Activated naive CD8-positive, alpha-beta T cell treated with anti-CD3 and anti-CD28 coated beads for 36 hours (primary cell): ENCODE measurements at regions not wholly inside any gene's neighbourhood (a gene's known extent, or its start where the extent isn't known, plus 50 kb on each side); places are given as distances from the start of the nearest gene placed in this dataset.

Experiments used
- DNase-seq: peaks from one replicate; pipeline ENCODE4 v3.0.0; 2021
- H3K27ac Mint-ChIP-seq: one replicate; pipeline ENCODE4 v1.8.0; 2022; ENCODE audit warnings: mild to moderate bottlenecking, moderate library complexity, mixed read lengths
- H3K27me3 Mint-ChIP-seq: one replicate; pipeline ENCODE4 v1.8.0; 2022; ENCODE audit warnings: mild to moderate bottlenecking, mixed read lengths
- H3K36me3 Mint-ChIP-seq: one replicate; pipeline ENCODE4 v1.8.0; 2021; ENCODE audit warnings: mild to moderate bottlenecking, mixed read lengths
- H3K4me1 Mint-ChIP-seq: one replicate; pipeline ENCODE4 v1.8.0; 2021; ENCODE audit warnings: mixed read lengths
- H3K4me3 Mint-ChIP-seq: one replicate; pipeline ENCODE4 v1.8.0; 2022; ENCODE audit warnings: mild to moderate bottlenecking, moderate library complexity, mixed read lengths
- H3K9me3 Mint-ChIP-seq: one replicate; pipeline ENCODE4 v1.8.0; 2022; ENCODE audit warnings: mixed read lengths

DNA sequence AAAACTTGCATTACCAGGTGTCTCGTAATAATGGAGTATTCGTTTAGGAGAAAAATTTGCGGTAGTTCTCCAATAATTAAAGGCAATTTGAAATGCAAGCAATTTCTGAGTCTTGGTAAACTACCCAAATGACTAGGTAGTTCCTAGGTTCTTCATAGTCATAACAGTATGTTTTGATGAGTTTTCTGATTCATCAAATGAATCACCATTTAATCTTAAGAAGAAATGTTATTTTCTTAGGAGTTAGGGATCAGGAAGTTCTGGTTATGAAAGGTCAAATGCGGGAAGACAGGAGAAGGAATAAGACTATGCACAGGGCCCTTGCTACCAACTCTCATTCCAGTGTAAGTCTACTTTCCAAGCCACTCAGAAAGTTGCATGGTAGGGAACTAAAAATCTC, 221.5 kb upstream of the SOX9 start:
- H3K9me3 Mint-ChIP-seq: peaks cover 3% of the 10 kb centered on the region
- no peaks in the 10 kb centered on the region for H3K36me3 Mint-ChIP-seq
- no peak overlapping the region for H3K27ac Mint-ChIP-seq
- no peaks in the 10 kb centered on the region for H3K4me1 Mint-ChIP-seq
- no peak for DNase-seq
- no peak overlapping the region for H3K4me3 Mint-ChIP-seq
- no peaks in the 10 kb centered on the region for H3K27me3 Mint-ChIP-seq

DNA sequence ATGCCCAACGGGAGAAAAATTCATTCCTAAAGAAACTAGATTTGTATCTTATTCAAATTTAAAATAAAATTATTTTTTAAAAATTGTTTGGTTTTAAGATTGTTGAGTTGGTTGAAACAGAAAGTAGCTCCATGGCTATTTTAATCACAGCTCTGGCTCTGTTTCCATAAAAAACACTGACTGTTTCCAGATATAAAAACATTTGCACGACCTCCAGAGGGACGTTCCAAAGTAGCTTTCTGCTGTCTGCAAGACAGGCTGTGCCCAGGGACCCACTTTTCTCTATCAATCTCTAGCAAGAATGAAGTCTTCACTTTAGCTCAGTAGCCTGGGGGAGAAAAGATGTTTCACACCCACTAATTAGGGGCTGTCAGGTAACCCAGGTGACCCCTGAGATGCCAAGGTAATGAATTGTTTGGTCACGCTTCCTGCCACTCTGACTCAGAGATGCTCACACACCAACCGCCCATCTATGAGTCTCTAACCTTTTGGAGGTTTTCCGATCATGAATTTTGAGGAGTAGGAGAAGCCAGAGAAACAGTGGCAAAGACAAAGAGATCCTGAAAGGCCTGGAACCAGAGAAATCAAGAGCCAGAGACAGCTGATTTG, 220.1 kb upstream of the SOX9 start:
- Mint-ChIP-seq H3K9me3 (peaks cover 3% of the 10 kb centered on the region), H3K36me3 (no peaks in the 10 kb centered on the region), H3K27ac (no peak overlapping the region), H3K4me3 (no peak overlapping the region), H3K4me1 (no peaks in the 10 kb centered on the region), H3K27me3 (no peaks in the 10 kb centered on the region)
- DNase-seq: no peak

DNA sequence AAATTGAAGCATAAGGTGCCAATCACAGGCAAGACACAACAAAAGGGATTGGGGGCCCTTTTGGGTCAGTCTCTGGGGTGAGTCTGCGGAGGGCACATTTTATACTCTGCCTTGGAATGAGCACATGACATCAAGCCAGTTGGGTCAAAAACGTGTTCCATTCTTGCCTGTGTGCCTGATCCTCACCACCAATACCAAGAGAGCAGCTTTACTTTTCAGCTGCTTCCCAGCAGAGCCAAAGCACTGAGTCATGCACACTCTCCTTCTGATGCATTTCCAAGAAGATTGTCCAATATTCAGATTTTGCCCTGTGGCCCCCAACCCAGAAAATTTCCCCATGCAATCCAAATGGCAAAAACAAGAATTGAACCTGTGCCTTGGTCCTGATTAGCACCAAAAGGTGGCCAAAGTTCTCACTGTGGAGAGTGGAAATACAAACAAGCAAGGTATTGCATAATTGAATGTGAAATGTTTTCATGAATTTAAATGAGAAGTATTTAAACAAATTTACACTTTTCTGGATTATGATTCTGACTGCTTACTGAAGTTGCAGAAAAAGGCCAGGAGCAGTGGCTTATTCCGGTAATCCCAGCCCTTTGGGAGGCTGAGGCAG, 217.8 kb upstream of the SOX9 start:
- Mint-ChIP-seq H3K4me1 (no peaks in the 10 kb centered on the region), H3K27me3 (no peaks in the 10 kb centered on the region), H3K36me3 (no peaks in the 10 kb centered on the region), H3K4me3 (no peak overlapping the region), H3K27ac (no peak overlapping the region), H3K9me3 (peaks cover 1% of the 10 kb centered on the region)
- no peak for DNase-seq

DNA sequence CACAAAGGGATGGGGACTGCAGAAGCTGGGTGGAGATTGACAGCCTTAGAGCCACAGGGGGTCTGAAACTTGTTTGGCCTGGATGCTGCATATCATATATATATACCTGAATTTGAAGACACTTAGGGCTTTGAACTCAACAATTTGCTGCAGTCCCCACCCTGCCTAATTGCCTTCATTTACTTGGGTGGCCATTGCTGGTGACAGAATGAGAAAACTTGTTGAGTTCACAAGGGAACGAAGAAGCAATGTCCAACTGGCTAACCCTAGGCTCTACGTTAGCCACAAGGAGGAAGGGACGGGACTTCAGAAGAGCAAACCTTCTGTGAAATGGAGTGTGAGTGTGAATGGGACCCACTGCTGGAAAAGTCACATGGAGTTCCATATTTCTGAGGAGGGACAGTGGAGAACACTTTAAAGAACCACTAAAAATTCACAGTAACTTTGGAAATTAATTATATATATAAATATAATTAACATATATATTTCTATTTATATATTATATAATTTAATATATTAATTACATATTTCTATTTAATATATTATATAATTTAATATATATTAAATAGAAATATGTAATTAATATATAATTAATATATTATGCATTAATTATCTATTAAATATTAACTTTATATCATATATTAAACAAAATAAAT, 215.3 kb upstream of the SOX9 start:
- no peaks in the 10 kb centered on the region for H3K4me1 Mint-ChIP-seq

DNA sequence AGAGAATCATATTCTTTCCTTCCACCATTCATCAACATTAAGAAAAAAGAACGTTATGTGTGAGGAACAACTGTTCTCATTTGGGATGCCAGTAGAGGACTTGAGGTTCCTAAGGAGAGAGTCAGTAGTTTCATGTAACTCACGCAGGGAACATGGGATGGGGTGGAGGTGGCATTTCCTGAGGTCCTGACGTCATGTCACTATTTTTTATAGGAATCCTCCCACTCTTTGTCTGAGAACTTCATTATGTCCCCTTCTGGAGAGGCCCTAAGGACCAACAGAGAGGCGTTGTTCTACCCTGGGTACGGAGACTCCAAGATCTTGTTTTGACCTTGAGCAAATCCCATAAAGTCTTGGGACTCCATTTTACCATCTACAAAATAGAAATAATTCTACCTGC, 211.7 kb upstream of the SOX9 start:
- no peak overlapping the region for H3K4me3 Mint-ChIP-seq
- no peaks in the 10 kb centered on the region for H3K36me3 Mint-ChIP-seq
- DNase-seq: no peak
- H3K27me3 Mint-ChIP-seq: no peaks in the 10 kb centered on the region
- peaks cover 1% of the 10 kb centered on the region for H3K9me3 Mint-ChIP-seq
- H3K4me1 Mint-ChIP-seq: no peaks in the 10 kb centered on the region
- H3K27ac Mint-ChIP-seq: no peak overlapping the region

More for the DNA sequence above, 215.3 kb upstream of the SOX9 start:
- Mint-ChIP-seq H3K27me3 (no peaks in the 10 kb centered on the region), H3K4me3 (no peak overlapping the region), H3K9me3 (peaks cover 1% of the 10 kb centered on the region), H3K27ac (no peak overlapping the region), H3K36me3 (no peaks in the 10 kb centered on the region)
- no peak for DNase-seq

DNA sequence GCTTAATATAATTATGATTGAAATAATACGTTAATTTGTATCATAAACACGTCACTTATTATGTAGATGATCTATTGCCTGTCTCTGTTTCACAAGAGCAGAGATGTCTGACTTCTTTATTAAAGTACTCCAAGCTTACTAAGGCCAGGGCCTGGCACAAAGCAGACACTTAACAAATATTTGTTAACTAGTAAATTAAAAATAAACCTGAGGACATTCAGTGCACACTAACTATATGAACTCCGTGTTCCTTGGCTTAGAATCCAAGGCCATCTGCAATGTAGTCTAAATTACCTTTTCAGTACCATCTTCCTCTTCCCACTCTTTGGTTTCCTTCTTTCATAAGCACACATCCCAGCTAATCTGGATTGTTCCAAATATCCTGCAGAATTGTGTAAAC, 210.8 kb upstream of the SOX9 start:
- H3K4me3 Mint-ChIP-seq: no peak overlapping the region
- no peaks in the 10 kb centered on the region for H3K4me1 Mint-ChIP-seq
- no peaks in the 10 kb centered on the region for H3K36me3 Mint-ChIP-seq
- H3K9me3 Mint-ChIP-seq: no peaks in the 10 kb centered on the region
- H3K27me3 Mint-ChIP-seq: no peaks in the 10 kb centered on the region
- no peak overlapping the region for H3K27ac Mint-ChIP-seq
- DNase-seq: no peak

DNA sequence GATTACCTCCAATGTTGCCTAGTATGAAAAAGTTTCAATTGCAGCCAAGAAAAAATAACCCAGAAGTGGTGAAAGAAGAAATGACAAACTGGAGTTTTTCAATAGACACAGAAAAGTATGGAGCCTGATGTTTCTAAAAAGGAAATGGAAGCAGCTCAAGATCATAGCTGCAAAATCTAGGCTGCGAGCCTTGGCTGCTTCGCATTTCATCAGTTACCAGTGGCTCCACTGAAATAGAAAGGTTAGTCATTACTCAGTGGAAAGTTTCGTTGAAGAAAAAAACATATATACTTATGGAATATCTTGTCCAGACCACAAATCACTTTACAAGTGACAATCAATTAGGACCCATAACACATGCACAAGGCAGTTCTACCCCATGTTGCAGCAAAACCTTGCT, 206.8 kb upstream of the SOX9 start:
- H3K27ac Mint-ChIP-seq: no peak overlapping the region
- H3K36me3 Mint-ChIP-seq: no peaks in the 10 kb centered on the region
- H3K27me3 Mint-ChIP-seq: no peaks in the 10 kb centered on the region
- H3K4me3 Mint-ChIP-seq: no peak overlapping the region
- H3K4me1 Mint-ChIP-seq: no peaks in the 10 kb centered on the region
- no peak for DNase-seq
- H3K9me3 Mint-ChIP-seq: no peaks in the 10 kb centered on the region

DNA sequence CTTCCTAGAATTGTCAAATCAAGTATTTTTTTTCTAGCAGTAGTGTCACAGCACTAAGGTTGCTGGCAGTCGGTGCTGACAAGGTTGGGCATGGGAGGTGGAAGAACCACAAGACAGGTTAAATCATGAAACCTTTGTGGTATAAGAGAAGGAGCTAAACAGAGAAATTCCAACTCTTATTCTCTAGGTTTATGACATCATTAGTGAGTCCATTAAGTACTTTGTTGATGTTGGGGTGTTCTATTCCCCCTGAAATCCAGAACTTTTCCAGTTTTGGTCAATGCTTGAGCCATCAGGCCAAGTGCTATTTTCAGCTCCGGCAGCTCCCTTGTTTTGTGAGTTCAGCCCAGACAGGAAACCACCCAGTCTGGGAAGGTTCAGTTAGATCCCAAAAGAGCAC, 206.0 kb upstream of the SOX9 start:
- H3K4me3 Mint-ChIP-seq: no peak overlapping the region
- no peaks in the 10 kb centered on the region for H3K9me3 Mint-ChIP-seq
- no peak overlapping the region for H3K27ac Mint-ChIP-seq
- H3K4me1 Mint-ChIP-seq: no peaks in the 10 kb centered on the region
- DNase-seq: no peak
- no peaks in the 10 kb centered on the region for H3K27me3 Mint-ChIP-seq
- H3K36me3 Mint-ChIP-seq: no peaks in the 10 kb centered on the region

DNA sequence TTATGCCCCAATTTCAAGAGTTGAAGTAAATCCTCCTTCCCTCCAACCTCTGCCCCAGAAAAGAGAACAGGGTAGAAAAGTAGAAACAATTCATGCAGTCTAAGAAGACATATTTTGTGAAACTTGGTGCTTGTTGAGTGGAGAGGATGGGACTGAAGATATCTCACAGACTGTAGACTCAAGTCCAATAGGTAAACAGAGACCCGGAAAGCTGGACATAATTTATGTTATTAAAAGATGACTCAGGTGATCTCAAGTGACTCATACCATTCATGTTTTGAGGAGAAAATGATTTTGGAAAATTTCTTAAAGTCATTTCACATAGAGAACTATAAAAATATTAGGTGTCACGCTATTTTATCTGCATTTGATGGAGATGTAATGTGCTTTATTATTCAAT, 203.1 kb upstream of the SOX9 start:
- Mint-ChIP-seq H3K4me1 (no peaks in the 10 kb centered on the region), H3K9me3 (peaks cover 2% of the 10 kb centered on the region), H3K27me3 (no peaks in the 10 kb centered on the region), H3K27ac (no peak overlapping the region), H3K4me3 (no peak overlapping the region), H3K36me3 (no peaks in the 10 kb centered on the region)
- DNase-seq: no peak

DNA sequence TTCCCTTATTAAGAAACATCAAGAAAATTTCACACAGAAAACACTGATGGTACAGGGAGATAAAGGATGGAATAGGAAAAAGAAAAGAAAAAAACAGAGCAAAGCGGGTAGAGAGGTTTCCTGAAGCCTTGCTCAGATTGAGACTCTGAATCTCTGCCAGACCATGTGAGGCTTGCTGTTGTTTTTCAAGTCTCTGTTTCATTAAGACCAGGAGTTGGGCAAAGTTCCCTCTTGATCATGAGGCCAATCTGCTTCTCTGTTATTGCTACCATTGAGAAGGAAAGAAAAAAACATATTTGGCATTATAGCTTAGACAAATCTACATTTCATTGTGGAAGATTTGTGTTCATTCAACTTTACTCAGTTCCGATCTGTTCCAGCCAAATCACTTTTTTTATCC, 201.6 kb upstream of the SOX9 start:
- H3K36me3 Mint-ChIP-seq: no peaks in the 10 kb centered on the region
- H3K4me3 Mint-ChIP-seq: no peak overlapping the region
- H3K4me1 Mint-ChIP-seq: no peaks in the 10 kb centered on the region
- no peaks in the 10 kb centered on the region for H3K27me3 Mint-ChIP-seq
- H3K27ac Mint-ChIP-seq: no peak overlapping the region
- H3K9me3 Mint-ChIP-seq: peaks cover 2% of the 10 kb centered on the region
- no peak for DNase-seq

DNA sequence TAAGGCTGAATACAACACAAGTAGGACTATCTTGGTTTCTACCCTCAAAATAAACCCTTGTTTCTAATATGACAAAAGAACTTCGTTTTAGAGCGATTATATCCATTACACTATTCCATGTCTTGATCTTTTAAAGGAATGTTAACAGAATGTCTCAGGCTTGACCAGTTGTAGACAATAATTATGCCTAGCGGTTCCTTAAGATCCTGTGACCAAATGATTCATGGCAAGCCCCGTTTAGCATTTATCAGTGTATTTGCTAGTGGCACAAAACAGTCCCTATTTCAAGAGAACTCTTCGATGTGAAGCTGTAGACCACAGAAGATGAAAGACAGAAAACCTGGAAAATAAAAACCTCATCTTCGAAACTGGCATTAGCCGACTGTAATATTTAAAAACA, 200.9 kb upstream of the SOX9 start:
- no peaks in the 10 kb centered on the region for H3K36me3 Mint-ChIP-seq
- DNase-seq: no peak
- peaks cover 2% of the 10 kb centered on the region for H3K9me3 Mint-ChIP-seq
- no peak overlapping the region for H3K4me3 Mint-ChIP-seq
- no peaks in the 10 kb centered on the region for H3K27me3 Mint-ChIP-seq
- no peaks in the 10 kb centered on the region for H3K4me1 Mint-ChIP-seq
- no peak overlapping the region for H3K27ac Mint-ChIP-seq

DNA sequence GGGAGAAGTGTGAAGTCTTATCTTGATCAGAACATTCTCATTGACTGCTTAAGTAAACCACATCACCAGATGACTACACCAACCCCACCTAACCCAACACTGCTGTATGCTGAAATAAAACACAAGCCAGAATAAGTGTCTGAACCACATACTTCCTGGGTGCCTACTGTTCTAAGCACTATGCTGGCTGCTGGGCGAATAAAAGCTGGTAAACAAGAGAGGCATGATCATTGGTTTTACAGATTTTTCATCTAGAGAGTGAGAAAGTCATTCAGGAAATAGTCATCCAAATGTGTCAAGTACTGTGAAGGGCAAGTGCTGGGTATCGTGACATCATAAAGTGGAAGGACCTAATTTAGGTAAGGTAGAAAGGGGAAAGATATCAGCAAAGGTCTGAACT, 199.0 kb upstream of the SOX9 start:
- H3K27ac Mint-ChIP-seq: no peak overlapping the region
- H3K4me1 Mint-ChIP-seq: no peaks in the 10 kb centered on the region
- peaks cover 2% of the 10 kb centered on the region for H3K9me3 Mint-ChIP-seq
- DNase-seq: no peak
- H3K27me3 Mint-ChIP-seq: no peaks in the 10 kb centered on the region
- H3K36me3 Mint-ChIP-seq: no peaks in the 10 kb centered on the region
- no peak overlapping the region for H3K4me3 Mint-ChIP-seq

DNA sequence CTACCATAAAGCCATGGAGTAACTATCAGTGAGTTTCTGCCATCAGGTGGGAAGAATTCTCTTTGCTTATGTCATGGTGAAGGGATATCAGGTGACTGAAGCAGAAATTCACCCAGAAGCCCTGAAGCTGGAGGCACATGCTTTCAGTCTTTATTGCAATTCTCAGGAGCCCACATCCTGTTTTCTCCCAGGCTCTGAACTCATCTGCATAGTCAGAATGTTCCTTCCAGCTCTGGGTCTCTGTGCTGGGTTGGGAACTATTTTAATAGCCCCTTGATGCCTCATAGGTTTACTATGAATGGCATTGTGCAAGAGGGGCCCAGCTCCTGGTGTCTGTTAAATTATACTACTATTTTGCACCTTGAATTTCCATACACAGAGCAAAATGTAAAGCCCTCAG, 198.4 kb upstream of the SOX9 start:
- Mint-ChIP-seq H3K36me3 (no peaks in the 10 kb centered on the region), H3K4me1 (no peaks in the 10 kb centered on the region), H3K4me3 (no peak overlapping the region), H3K27me3 (no peaks in the 10 kb centered on the region), H3K9me3 (peaks cover 2% of the 10 kb centered on the region), H3K27ac (no peak overlapping the region)
- no peak for DNase-seq

DNA sequence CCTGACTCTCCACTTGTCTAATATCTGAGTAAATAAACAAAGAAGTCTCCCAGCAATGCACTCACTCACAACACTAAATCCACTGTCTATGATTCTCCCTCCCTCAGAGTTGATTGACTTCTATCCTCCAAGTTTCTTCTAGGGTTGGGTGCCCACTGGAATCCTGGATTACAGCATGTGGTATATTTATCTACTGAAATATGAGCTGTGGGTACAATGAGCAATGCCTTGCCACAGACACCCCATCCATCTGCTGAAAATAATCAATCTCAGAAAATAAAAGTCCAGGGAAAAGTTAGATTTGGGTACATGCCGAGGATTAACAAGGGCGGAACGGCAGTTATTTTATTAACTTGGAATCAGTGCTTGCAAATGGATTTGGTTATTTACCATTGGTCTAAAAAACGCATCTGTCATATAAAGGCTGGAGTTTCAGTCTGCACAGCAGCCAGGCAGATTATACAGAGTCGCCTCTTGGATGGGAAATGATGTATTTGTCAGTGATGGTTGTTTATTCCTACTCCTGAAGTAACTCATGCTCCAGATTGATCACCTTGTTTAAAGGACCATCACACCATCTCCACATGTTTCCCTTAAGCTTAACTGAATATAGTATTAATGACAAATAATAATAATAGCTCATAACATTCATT, 193.9 kb upstream of the SOX9 start:
- Mint-ChIP-seq H3K27me3 (no peaks in the 10 kb centered on the region), H3K27ac (no peak overlapping the region), H3K4me3 (no peak overlapping the region), H3K9me3 (peaks cover 2% of the 10 kb centered on the region), H3K36me3 (no peaks in the 10 kb centered on the region), H3K4me1 (no peaks in the 10 kb centered on the region)
- no peak for DNase-seq

DNA sequence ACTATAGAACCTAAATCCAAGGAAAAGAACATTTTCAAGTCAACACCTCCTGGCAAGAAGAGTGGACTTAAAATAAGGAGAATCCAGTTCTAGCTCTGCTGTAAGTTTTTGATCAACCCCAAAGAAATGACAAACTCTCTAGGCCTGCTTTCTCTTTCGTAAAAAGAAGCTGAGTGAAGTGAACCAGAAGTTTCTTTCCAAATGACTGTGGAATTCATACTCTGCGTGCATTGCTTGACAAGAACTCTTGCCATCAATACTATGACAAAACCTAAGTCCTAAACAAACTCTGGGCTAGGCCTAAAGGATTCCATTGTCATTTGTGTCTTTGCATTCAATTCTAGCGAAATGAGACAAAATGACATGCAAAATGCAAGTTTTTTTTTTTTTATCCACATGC, 187.5 kb upstream of the SOX9 start:
- Mint-ChIP-seq H3K4me1 (no peaks in the 10 kb centered on the region), H3K36me3 (no peaks in the 10 kb centered on the region), H3K27ac (no peak overlapping the region), H3K4me3 (no peak overlapping the region), H3K9me3 (peaks cover 3% of the 10 kb centered on the region), H3K27me3 (no peaks in the 10 kb centered on the region)
- DNase-seq: no peak

DNA sequence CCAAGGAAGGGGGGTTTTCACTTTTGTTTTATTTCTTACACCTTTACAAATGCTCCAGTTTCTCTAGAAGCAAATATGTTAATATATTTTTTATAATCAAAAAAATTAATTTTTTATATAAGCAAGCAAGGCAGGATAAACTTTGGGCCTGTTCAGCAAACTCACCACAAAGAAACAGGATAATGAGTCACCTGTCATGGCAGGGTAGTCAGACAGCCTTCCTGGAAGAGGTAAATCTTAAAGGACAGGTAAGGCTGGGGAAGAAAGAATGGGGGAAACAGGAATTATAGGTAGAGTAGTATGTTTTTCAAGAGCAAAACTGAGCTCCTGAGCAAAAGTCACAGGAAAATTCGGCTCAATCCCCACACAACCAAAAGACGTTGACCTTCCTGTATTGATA, 186.3 kb upstream of the SOX9 start:
- DNase-seq: no peak
- Mint-ChIP-seq H3K9me3 (peaks cover 1% of the 10 kb centered on the region), H3K4me1 (no peaks in the 10 kb centered on the region)

More for the DNA sequence above, 186.3 kb upstream of the SOX9 start:
- Mint-ChIP-seq H3K36me3 (no peaks in the 10 kb centered on the region), H3K4me3 (no peak overlapping the region), H3K27me3 (no peaks in the 10 kb centered on the region), H3K27ac (no peak overlapping the region)
